ENCODE measurements at regions not wholly inside any gene's neighbourhood (a gene's known extent, or its start where the extent isn't known, plus 50 kb on each side); places are given as distances from the start of the nearest gene placed in this dataset.
"Not testable (repeated sequence)": the region's sequence is repeated elsewhere in the genome, so short reads cannot be mapped to it uniquely, and the experiment has no call there.

DNA sequence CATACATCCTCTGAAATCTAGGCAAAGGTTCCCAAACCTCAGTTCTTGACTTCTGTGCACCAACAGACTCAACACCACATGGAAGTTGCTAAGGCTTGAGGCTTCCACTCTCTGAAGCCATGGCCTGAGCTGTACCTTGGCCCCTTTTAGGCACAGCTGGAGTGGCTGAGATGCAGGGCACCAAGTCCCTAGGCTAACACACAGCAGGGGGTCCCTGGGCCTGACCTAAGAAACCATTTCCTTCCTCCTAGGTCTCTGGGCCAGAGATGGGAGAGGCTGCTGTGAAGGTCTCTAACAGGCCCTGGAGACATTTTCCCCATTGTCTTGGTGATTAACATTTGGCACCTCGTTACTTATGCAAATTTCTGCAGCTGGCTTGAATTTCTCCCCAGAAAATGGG, 64.5 kb upstream of the LRPPRC start:
- H3K4me1 ChIP-seq (ENCODE audit: insufficient read depth, low read length); H3K36me3 ChIP-seq (ENCODE audit: insufficient read depth, low read length); H3K27me3 ChIP-seq (ENCODE audit: insufficient read depth, low read length); H3K4me3 ChIP-seq (ENCODE audit: low read length in 2 of 2); H3K9me3 ChIP-seq (ENCODE audit: control insufficient read depth in 1 of 2, low read length in 2 of 2); intact Hi-C loops (cut with micrococcal nuclease); H3K4me3 Mint-ChIP-seq; H3K9me3 Mint-ChIP-seq; H3K27ac Mint-ChIP-seq; H3K4me1 Mint-ChIP-seq; H3K36me3 Mint-ChIP-seq; CTCF ChIA-PET (ENCODE audit: partially characterized antibody); POLR2A ChIA-PET (ENCODE audit: partially characterized antibody); H3K27me3 Mint-ChIP-seq; DNase-seq; H3K27ac ChIP-seq (ENCODE audit: low read depth, low read length): not testable (repeated sequence)

DNA sequence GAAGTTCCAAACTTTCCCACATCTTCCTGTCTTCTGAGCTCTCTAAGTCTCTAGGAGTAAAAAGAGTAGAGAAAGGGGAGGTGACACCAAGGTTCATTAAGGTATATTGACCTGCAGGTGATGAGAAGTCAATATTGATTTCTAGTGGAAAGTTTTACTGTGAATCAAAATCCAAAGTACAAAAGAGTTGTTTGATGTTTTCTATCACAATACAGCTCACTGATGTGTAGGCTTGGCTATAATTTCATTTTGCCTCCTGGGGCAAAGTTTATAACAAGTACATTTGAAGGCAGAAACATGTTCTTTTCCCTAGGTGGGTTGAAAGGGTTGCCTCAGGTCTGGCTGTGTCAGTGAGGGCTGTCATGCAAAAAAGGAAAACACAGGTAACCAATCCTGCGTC, 65.2 kb upstream of the LRPPRC start:
- DNase-seq: no peak
- H3K4me1 Mint-ChIP-seq: no peaks in the 10 kb centered on the region
- no peaks in the 10 kb centered on the region for H3K36me3 Mint-ChIP-seq
- Histone ChIP-seq H3K36me3 (ENCODE audit: insufficient read depth, low read length) (no peaks in the 10 kb centered on the region), H3K4me3 (ENCODE audit: low read length in 2 of 2) (no peak overlapping the region), H3K27ac (ENCODE audit: low read depth, low read length) (no peak overlapping the region), H3K27me3 (ENCODE audit: insufficient read depth, low read length) (no peaks in the 10 kb centered on the region), H3K4me1 (ENCODE audit: insufficient read depth, low read length) (no peaks in the 10 kb centered on the region), H3K9me3 (ENCODE audit: control insufficient read depth in 1 of 2, low read length in 2 of 2) (no peaks in the 10 kb centered on the region)
- intact Hi-C loops (cut with micrococcal nuclease): no loop called here
- H3K9me3 Mint-ChIP-seq: no peaks in the 10 kb centered on the region
- peaks cover 0 to 5% of the 10 kb centered on the region in 2 donors for H3K27me3 Mint-ChIP-seq
- H3K27ac Mint-ChIP-seq: no peak overlapping the region
- no peak overlapping the region for H3K4me3 Mint-ChIP-seq
- CTCF ChIA-PET (ENCODE audit: partially characterized antibody): no interaction called here
- POLR2A ChIA-PET (ENCODE audit: partially characterized antibody): no interaction called here

- H3K36me3 Mint-ChIP-seq: no peaks in the 10 kb centered on the region
- ChIA-PET CTCF (ENCODE audit: partially characterized antibody) (no interaction called here), POLR2A (ENCODE audit: partially characterized antibody) (no interaction called here)
- Histone ChIP-seq H3K27ac (ENCODE audit: low read depth, low read length) (no peak overlapping the region), H3K9me3 (ENCODE audit: control insufficient read depth in 1 of 2, low read length in 2 of 2) (no peaks in the 10 kb centered on the region), H3K4me3 (ENCODE audit: low read length in 2 of 2) (no peak overlapping the region), H3K36me3 (ENCODE audit: insufficient read depth, low read length) (no peaks in the 10 kb centered on the region), H3K27me3 (ENCODE audit: insufficient read depth, low read length) (no peaks in the 10 kb centered on the region), H3K4me1 (ENCODE audit: insufficient read depth, low read length) (no peaks in the 10 kb centered on the region)
- no peak overlapping the region for H3K27ac Mint-ChIP-seq
- no peaks in the 10 kb centered on the region for H3K4me1 Mint-ChIP-seq
- H3K9me3 Mint-ChIP-seq: no peaks in the 10 kb centered on the region
- DNase-seq: no peak
- intact Hi-C loops (cut with micrococcal nuclease): no loop called here
- H3K4me3 Mint-ChIP-seq: no peak overlapping the region
- H3K27me3 Mint-ChIP-seq: peaks cover 0 to 5% of the 10 kb centered on the region in 2 donors
Measured at GRCh38 chr2:44061469-44061868, 65.7 kb upstream of the LRPPRC start.

- no peak overlapping the region for H3K4me3 Mint-ChIP-seq
- ChIA-PET POLR2A (ENCODE audit: partially characterized antibody) (no interaction called here), CTCF (ENCODE audit: partially characterized antibody) (no interaction called here)
- Histone ChIP-seq H3K27me3 (ENCODE audit: insufficient read depth, low read length) (no peaks in the 10 kb centered on the region), H3K27ac (ENCODE audit: low read depth, low read length) (no peak overlapping the region), H3K9me3 (ENCODE audit: control insufficient read depth in 1 of 2, low read length in 2 of 2) (no peaks in the 10 kb centered on the region), H3K4me3 (ENCODE audit: low read length in 2 of 2) (no peak overlapping the region), H3K4me1 (ENCODE audit: insufficient read depth, low read length) (no peaks in the 10 kb centered on the region), H3K36me3 (ENCODE audit: insufficient read depth, low read length) (no peaks in the 10 kb centered on the region)
- intact Hi-C loops (cut with micrococcal nuclease): no loop called here
- no peak for DNase-seq
- H3K27ac Mint-ChIP-seq: no peak overlapping the region
- H3K27me3 Mint-ChIP-seq: peaks cover 0 to 5% of the 10 kb centered on the region in 2 donors
- H3K36me3 Mint-ChIP-seq: no peaks in the 10 kb centered on the region
- H3K9me3 Mint-ChIP-seq: no peaks in the 10 kb centered on the region
- no peaks in the 10 kb centered on the region for H3K4me1 Mint-ChIP-seq
Measured at GRCh38 chr2:44061876-44062275, 66.1 kb upstream of the LRPPRC start.

DNA sequence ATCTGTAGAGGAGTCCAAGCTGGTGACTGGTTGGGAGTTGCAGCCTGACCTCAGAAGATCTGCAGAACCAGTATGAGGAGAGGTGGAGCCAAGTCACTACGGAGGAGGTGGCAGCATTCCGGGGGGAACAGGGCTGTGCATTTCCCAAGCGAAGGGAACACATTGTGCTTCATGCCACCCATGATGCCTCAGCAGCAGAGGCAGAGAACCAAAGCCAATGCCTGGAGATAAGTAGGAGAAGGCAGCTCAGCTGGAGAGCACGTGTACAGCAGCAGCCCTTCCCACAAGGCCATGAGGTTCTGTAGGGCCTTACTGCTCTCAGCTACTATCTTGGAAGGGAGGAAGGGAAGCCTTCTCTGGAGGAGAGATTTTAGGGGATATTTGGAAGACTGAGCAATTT, 67.2 kb upstream of the LRPPRC start:
- ChIA-PET POLR2A (ENCODE audit: partially characterized antibody) (no interaction called here), CTCF (ENCODE audit: partially characterized antibody) (interaction anchor here (1.7 to 1.8 kb wide), 2 partner anchors 9 to 19 kb away, joined by 4 to 6 read pairs; no protein-coding TSS in a partner anchor)
- Histone ChIP-seq H3K27ac (ENCODE audit: low read depth, low read length) (no peak overlapping the region), H3K36me3 (ENCODE audit: insufficient read depth, low read length) (no peaks in the 10 kb centered on the region), H3K27me3 (ENCODE audit: insufficient read depth, low read length) (no peaks in the 10 kb centered on the region), H3K9me3 (ENCODE audit: control insufficient read depth in 1 of 2, low read length in 2 of 2) (no peaks in the 10 kb centered on the region), H3K4me3 (ENCODE audit: low read length in 2 of 2) (no peak overlapping the region), H3K4me1 (ENCODE audit: insufficient read depth, low read length) (no peaks in the 10 kb centered on the region)
- Mint-ChIP-seq H3K4me3 (no peak overlapping the region), H3K27ac (no peak overlapping the region), H3K4me1 (no peaks in the 10 kb centered on the region), H3K9me3 (no peaks in the 10 kb centered on the region), H3K36me3 (no peaks in the 10 kb centered on the region), H3K27me3 (peaks cover 0 to 5% of the 10 kb centered on the region in 2 donors)
- intact Hi-C loops (cut with micrococcal nuclease): no loop called here
- DNase-seq: no peak

DNA sequence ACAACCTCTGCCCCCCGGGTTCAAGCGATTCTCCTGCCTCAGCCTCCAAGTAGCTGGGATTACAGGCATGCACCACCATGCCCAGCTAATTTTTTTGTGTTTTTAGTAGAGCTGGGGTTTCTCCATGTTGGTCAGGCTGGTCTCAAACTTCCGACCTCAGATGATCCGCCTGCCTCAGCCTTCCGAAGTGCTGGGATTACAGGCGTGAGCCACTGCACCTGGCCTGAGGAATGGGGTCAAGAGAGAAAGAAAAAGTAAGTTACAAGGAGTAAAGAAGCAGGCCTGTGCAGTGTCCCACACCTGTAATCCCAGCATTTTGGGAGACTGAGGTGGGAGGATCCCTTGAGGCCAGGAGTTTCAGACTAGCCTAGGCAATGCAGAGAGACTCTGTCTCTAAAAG, 68.5 kb upstream of the LRPPRC start:
- H3K9me3 Mint-ChIP-seq; H3K36me3 Mint-ChIP-seq; DNase-seq; H3K9me3 ChIP-seq (ENCODE audit: control insufficient read depth in 1 of 2, low read length in 2 of 2); intact Hi-C loops (cut with micrococcal nuclease); H3K27ac ChIP-seq (ENCODE audit: low read depth, low read length); H3K27me3 ChIP-seq (ENCODE audit: insufficient read depth, low read length); H3K4me3 ChIP-seq (ENCODE audit: low read length in 2 of 2); H3K4me1 ChIP-seq (ENCODE audit: insufficient read depth, low read length); POLR2A ChIA-PET (ENCODE audit: partially characterized antibody); H3K27me3 Mint-ChIP-seq; H3K4me3 Mint-ChIP-seq; H3K36me3 ChIP-seq (ENCODE audit: insufficient read depth, low read length); H3K4me1 Mint-ChIP-seq: not testable (repeated sequence)
- H3K27ac Mint-ChIP-seq: peak overlapping the region in 1 of 7 donors; percentile 86
- CTCF ChIA-PET (ENCODE audit: partially characterized antibody): interaction anchor here (1.7 to 1.8 kb wide), 2 partner anchors 10 to 20 kb away, joined by 4 to 6 read pairs; no protein-coding TSS in a partner anchor

- H3K4me3 ChIP-seq (ENCODE audit: low read length in 2 of 2); H3K36me3 ChIP-seq (ENCODE audit: insufficient read depth, low read length); H3K27ac Mint-ChIP-seq; H3K9me3 ChIP-seq (ENCODE audit: control insufficient read depth in 1 of 2, low read length in 2 of 2); H3K27me3 ChIP-seq (ENCODE audit: insufficient read depth, low read length); POLR2A ChIA-PET (ENCODE audit: partially characterized antibody); H3K9me3 Mint-ChIP-seq; H3K36me3 Mint-ChIP-seq; CTCF ChIA-PET (ENCODE audit: partially characterized antibody); intact Hi-C loops (cut with micrococcal nuclease); H3K4me1 ChIP-seq (ENCODE audit: insufficient read depth, low read length); DNase-seq; H3K4me1 Mint-ChIP-seq; H3K4me3 Mint-ChIP-seq; H3K27ac ChIP-seq (ENCODE audit: low read depth, low read length): not testable (repeated sequence)
- H3K27me3 Mint-ChIP-seq: peaks cover 0 to 13% of the 10 kb centered on the region in 2 donors
Measured at GRCh38 chr2:44067012-44067790, 71.4 kb upstream of the LRPPRC start.

- H3K27ac ChIP-seq (ENCODE audit: low read depth, low read length); H3K27ac Mint-ChIP-seq; H3K4me1 ChIP-seq (ENCODE audit: insufficient read depth, low read length); H3K4me1 Mint-ChIP-seq; H3K36me3 Mint-ChIP-seq; DNase-seq; CTCF ChIA-PET (ENCODE audit: partially characterized antibody); H3K4me3 ChIP-seq (ENCODE audit: low read length in 2 of 2); H3K4me3 Mint-ChIP-seq; POLR2A ChIA-PET (ENCODE audit: partially characterized antibody); H3K36me3 ChIP-seq (ENCODE audit: insufficient read depth, low read length); intact Hi-C loops (cut with micrococcal nuclease); H3K27me3 ChIP-seq (ENCODE audit: insufficient read depth, low read length); H3K9me3 Mint-ChIP-seq; H3K9me3 ChIP-seq (ENCODE audit: control insufficient read depth in 1 of 2, low read length in 2 of 2): not testable (repeated sequence)
- H3K27me3 Mint-ChIP-seq: peaks cover 2 to 11% of the 10 kb centered on the region in 2 donors
Measured at GRCh38 chr2:44067791-44068181, 72.0 kb upstream of the LRPPRC start.

Data from CD4-positive, alpha-beta memory T cell (primary cell).